Eye (tissue), 1 donor: ENCODE measurements at regions not wholly inside any gene's neighbourhood (a gene's known extent, or its start where the extent isn't known, plus 50 kb on each side); places are given as distances from the start of the nearest gene placed in this dataset.

ENCODE experiments used
- DNase-seq: peaks from one replicate; pipeline ENCODE4 v3.0.0-alpha.2; 2015

DNA sequence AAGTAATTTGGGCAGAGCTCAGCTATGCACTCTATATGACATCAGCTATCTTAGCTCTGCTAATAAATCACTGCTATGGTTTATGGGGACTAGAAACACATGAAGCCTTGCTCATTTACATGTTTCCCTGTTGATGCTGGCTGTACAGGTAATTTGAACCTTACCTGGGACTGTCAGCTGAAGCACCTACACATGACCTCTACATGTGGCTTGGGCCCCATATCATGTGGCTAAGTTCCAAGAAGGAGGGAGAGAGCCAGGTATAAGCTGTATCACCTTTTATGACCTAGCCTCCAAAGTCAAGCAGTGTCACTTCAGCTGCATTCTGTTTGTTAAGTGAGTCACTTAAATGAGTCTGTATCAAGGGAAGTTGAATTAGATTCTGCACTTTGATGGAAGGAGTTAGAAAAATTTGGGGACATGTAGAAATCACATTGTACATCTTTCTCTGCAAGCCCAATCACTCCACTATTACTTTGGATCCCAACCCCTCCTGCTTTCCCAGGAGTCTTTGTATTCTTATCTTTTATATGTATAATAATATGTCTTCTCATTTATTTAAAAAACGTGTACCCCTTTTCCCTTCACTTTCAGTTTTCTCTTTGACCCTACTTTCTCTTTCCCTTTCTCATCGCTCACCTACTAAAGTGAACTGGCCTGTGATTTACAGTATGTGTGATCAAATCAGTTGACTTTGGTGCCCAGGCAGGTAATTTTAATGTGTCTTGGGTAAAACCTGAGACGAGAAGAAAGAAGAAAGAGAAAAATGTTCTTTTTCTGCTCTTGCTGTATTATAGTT is 53.4 kb upstream of the PRKACB start:
- DNase-seq, result no peak

GRCh38 chr1:84089867-84090266 is 54.2 kb upstream of the PRKACB start:
- DNase-seq, result no peak

- DNase-seq, result no peak
Observed at GRCh38 chr1:84089465-84089864, 54.6 kb upstream of the PRKACB start.

GRCh38 chr1:84086616-84087015 is 57.5 kb upstream of the PRKACB start:
- no peak for DNase-seq

- DNase-seq, result no peak
Observed at GRCh38 chr1:84086189-84086588, 57.9 kb upstream of the PRKACB start.

DNA sequence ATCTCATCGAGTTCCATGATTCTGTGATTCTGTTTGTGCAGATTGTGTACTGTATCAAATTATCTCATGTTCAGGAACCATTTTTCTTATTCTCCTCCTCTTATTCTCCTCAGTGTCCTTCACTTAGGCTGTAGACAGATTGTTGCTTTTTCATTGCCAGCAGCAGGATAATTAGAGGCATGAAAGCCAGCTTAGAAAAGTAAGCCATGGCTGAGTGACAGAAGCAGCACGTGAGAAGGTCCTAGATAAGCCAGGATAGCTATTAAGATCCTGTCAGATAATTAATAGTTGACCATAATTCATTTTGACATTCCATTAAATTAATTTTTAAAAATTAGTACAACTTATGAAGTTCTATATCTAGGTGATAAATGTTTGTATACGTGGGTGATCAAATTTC is 60.8 kb upstream of the PRKACB start:
- DNase-seq, result peak; percentile 68

DNA sequence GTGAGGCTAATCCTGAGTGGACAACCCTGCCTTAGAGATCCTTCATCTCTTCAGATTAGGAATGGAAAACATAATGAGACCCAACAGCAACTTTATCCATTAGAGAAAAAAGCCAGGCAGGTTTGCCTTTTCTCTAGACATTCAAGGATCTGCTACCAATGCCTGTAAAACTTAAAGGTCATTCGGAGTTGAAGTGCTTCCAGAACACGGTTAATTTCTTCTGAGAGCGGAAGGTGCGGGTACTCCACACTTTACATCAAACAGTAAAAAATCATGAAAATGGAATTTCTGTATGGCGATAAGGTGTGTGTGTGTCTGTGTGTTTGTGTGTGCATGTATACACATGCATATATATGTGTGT is 65.2 kb upstream of the PRKACB start:
- DNase-seq, result no peak

- peak; percentile 83 for DNase-seq
Observed at GRCh38 chr1:84078108-84078841, 65.8 kb upstream of the PRKACB start.

GRCh38 chr1:84077476-84078107 is 66.5 kb upstream of the PRKACB start:
- DNase-seq, result peak; percentile 95

DNA sequence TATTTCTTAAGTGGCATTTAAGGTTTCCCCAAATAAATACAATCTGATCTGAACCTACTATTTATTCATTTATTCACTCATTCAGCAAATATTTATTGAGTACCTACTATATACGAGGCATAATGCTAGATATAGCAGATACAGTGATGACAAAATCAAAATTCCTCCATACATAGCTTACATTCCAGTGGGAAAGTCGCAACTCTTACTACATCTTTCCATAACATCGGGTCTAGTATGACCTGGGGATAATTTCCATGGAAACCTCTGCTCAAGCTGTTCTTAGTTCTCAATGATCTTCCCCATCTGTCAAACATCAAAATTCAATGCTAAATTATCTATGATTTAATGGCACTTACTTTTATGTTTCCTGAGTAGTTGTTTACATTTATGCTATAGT is 70.8 kb upstream of the PRKACB start:
- DNase-seq, result no peak

DNA sequence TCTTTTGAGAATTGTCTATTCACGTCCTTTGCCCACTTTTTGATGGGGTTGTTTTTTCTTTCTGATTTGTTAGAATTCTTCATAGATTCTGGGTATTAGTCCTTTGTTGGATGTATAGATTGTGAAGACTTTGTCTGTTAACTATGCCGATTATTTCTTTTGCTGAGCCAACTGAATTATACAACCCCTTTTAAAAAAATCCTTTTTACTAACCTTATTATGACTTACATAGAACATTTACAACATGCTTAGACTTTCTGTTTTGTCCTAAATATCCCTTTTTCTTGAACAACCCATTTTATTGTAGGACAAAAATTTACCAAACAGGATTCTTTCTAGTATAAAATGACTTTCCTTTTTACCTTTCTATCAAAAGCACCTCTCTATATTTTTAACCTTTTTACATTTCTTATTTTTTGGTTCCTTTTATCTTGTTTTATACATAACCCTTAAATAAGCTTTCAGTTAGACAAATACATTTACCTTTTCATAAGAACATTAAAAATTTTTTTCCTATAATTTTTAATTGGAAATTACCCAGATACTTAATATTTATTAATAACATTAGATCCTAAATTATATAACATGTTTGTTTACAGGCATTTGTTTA is 70.4 kb upstream of the TTLL7 start:
- peak; percentile 26 for DNase-seq

DNA sequence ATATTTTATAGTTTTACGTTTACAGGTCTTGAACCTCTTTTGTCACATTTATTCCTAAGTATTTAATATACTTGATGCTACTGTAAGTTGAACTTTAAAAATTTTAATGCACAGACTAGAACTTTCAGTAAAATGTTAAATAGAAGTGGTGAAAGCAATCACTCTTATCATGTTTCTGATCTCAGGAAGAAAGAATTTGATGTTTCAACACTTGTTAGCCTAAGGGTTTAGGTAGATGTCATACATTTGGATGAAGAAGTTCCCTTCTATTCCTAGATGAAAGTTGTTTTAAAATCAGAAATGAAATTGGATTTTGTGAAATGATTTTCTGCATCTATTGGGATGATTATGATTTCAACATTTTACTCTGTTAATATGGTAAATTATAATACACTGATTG is 63.6 kb upstream of the TTLL7 start:
- no peak for DNase-seq

DNA sequence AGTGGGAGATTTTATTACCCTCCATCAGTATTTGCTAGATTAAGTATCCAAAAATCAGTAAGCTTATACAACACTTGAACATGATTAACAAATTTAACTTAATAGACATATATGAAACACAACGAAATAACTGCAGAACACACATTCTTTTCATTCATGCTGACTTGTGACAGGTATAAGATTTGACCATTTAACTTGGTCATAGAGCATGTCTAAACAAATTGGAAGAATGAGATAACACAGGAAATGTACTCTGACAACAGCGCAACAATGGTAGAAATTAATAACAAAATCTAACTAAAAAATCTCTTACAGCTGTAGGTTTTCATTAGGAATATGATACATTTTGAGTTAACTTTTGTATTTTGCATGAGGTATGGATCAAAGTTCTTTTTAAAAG is 62.4 kb upstream of the TTLL7 start:
- no peak for DNase-seq

- DNase-seq, result no peak
Observed at GRCh38 chr1:84060781-84061180, 61.8 kb upstream of the TTLL7 start.

DNA sequence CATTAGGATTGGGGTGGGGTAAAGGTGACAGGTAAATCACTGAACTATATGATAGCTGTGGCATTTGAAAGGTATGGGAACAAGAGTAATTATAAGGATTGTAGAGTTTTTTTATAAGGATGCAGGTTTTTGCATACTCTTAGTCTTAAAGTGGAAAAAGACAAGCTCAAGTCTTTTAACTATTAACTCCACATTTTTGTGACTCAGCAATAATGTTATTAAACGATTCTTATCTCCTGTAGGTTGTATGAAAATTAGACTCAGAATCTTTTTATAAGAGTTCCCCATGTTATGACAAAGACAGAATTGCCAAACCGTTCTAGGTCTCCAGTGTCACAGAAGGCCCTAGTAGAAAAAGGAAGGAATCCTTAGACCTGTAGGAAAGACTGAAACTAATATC is 49.9 kb upstream of the TTLL7 start:
- no peak for DNase-seq
